HEK293T (cell line): ENCODE measurements at regions not wholly inside any gene's neighbourhood (a gene's known extent, or its start where the extent isn't known, plus 50 kb on each side); places are given as distances from the start of the nearest gene placed in this dataset.
"Not testable (repeated sequence)": the region's sequence is repeated elsewhere in the genome, so short reads cannot be mapped to it uniquely, and the experiment has no call there.

Experiments
- CTCF ChIA-PET: fragments of 350-600 bp; formaldehyde crosslinking; extraction: SDS; loops from one replicate; lab custom pipeline; 2021; ENCODE audit warnings: antibody characterized with exemption, inconsistent platforms; lab: Yijun Ruan, JAX
- POLR2A ChIA-PET: fragments of 350-600 bp; formaldehyde crosslinking; extraction: SDS; loops from one replicate; lab custom pipeline; 2020; ENCODE audit warnings: antibody characterized with exemption, inconsistent platforms; lab: Yijun Ruan, JAX
- DNase-seq: peaks from one replicate; pipeline ENCODE4 v3.0.0; 2012; ENCODE audit warnings: mixed read lengths; ENCODE audit errors: extremely low spot score
- ARNT ChIP-seq: fragments of 450-650 bp; IDR thresholded peaks from 2 replicates; pipeline ENCODE4 v1.6.1; 2017; ENCODE audit warnings: mild to moderate bottlenecking
- BHLHE40 ChIP-seq: fragments of 450-650 bp; IDR thresholded peaks from 2 replicates; pipeline ENCODE4 v1.6.1; 2016; ENCODE audit warnings: mild to moderate bottlenecking, moderate library complexity, borderline replicate concordance
- CTBP1 ChIP-seq: fragments of 450-650 bp; IDR thresholded peaks from 2 replicates; pipeline ENCODE4 v1.6.1; 2016; ENCODE audit warnings: borderline replicate concordance
- ELF4 ChIP-seq: fragments of 450-650 bp; IDR thresholded peaks from 2 replicates; pipeline ENCODE4 v1.6.1; 2017; ENCODE audit warnings: antibody characterized with exemption
- FOXA1 ChIP-seq: fragments of 450-650 bp; IDR thresholded peaks from 2 replicates; pipeline ENCODE4 v1.6.1; 2016; ENCODE audit warnings: mild to moderate bottlenecking
- FOXK2 ChIP-seq: fragments of 450-650 bp; IDR thresholded peaks from 2 replicates; pipeline ENCODE4 v1.6.1; 2016; ENCODE audit warnings: mild to moderate bottlenecking
- FOXM1 ChIP-seq: fragments of 450-650 bp; IDR thresholded peaks from 2 replicates; pipeline ENCODE4 v1.6.1; 2017; ENCODE audit warnings: mild to moderate bottlenecking, borderline replicate concordance
- HDGF ChIP-seq: fragments of 450-650 bp; IDR thresholded peaks from 2 replicates; pipeline ENCODE4 v1.6.1; 2017; ENCODE audit warnings: antibody characterized with exemption, borderline replicate concordance
- L3MBTL2 ChIP-seq: fragments of 450-650 bp; conservative IDR thresholded peaks from 2 replicates; pipeline ENCODE4 v1.6.1; 2016; ENCODE audit warnings: mild to moderate bottlenecking
- LEF1 ChIP-seq: fragments of 450-650 bp; IDR thresholded peaks from 2 replicates; pipeline ENCODE4 v1.6.1; 2017; ENCODE audit warnings: mild to moderate bottlenecking, borderline replicate concordance
- NFRKB ChIP-seq: fragments of 450-650 bp; IDR thresholded peaks from 2 replicates; pipeline ENCODE4 v1.6.1; 2016; ENCODE audit warnings: mild to moderate bottlenecking, moderate library complexity
- PKNOX1 ChIP-seq: fragments of 450-650 bp; IDR thresholded peaks from 2 replicates; pipeline ENCODE4 v1.6.1; 2016
- SP1 ChIP-seq: fragments of 450-650 bp; IDR thresholded peaks from 2 replicates; pipeline ENCODE4 v1.6.1; 2017
- SUZ12 ChIP-seq: fragments of 450-650 bp; IDR thresholded peaks from 2 replicates; pipeline ENCODE4 v1.6.1; 2016; ENCODE audit warnings: mild to moderate bottlenecking
- TARDBP ChIP-seq: fragments of 450-650 bp; IDR thresholded peaks from 2 replicates; pipeline ENCODE4 v1.6.1; 2016
- ZNF384 ChIP-seq: fragments of 450-650 bp; IDR thresholded peaks from 2 replicates; pipeline ENCODE4 v1.6.1; 2016

DNA sequence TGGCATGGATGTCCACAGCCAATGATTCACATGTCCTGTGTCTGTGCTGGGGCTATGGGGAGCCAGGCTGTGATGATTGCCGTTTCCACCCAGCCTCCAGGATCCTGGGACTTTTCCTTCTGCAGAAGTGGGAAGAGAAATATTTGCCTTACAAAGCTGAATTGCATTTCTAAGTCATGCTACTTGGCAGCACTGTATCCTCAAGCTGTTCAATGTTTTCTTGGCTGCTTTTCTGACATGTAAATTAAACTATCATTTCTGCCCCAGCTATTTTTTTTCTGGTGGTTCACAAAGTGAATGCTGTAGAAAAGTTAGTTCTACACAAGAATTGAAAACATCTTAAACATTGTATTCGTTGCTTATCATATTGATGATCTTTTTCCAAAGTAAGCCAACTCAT, 51.9 kb upstream of the TCERG1L start:
- POLR2A ChIA-PET = no interaction called here
- TF ChIP-seq PKNOX1 (no peak), LEF1 (no peak), ELF4 (no peak), ZNF384 (no peak), FOXK2 (no peak), L3MBTL2 (no peak), FOXM1 (no peak), CTBP1 (no peak), BHLHE40 (no peak), TARDBP (no peak), SUZ12 (no peak), ARNT (no peak), FOXA1 (no peak), HDGF (no peak), NFRKB (no peak), SP1 (no peak)
- DNase-seq = no peak
- CTCF ChIA-PET = no interaction called here

DNA sequence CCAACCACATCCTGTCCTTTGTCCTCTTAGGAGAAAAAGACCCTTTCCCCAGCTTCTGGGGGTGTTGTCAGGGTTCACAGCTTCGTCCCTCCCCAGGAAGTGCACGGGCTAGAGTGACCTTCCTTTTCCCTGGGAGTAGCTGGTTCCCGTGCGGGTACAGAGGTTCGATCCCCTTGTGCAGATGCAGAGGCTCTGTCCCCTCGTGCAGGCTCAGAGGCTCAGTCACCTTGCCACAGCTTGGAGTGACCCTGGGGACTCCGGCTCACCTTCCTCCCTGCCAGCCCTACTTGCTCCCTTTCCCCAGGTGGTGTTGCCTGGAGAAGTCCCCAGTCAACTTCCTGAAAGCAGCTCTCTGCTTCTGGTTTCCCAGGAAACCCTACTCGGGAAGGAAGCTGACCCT, 60.0 kb upstream of the TCERG1L start:
- TF ChIP-seq BHLHE40 = no peak
- no peak for TF ChIP-seq ARNT
- DNase-seq = no peak
- POLR2A ChIA-PET = no interaction called here

DNA sequence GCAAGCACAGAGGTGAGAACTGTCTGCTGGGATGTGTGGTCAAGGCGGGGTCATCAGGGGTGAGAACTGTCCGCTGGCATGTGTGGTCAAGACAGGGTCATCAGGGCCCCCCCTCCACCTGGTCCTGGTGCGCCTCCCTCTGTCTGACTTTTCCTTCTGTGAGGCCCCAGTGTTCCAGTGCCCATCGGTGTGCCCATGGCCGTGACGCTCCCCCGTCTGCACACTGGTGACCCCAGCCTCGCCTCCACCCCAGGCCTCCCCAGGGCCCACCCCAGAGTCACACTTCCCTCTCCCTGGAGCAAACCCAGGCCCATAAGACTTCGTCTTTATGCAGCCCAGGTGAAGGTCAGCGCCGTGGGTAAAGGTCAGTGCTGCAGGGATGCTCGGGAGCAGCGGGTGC, 70.1 kb upstream of the TCERG1L start:
- TF ChIP-seq TARDBP = no peak
- no peak for TF ChIP-seq HDGF
- TF ChIP-seq NFRKB = no peak
- no peak for TF ChIP-seq CTBP1
- TF ChIP-seq PKNOX1 = no peak
- TF ChIP-seq FOXA1 = no peak
- no peak for TF ChIP-seq SP1
- no peak for TF ChIP-seq LEF1
- TF ChIP-seq L3MBTL2 = no peak
- no peak for TF ChIP-seq ELF4
- no peak for TF ChIP-seq BHLHE40
- TF ChIP-seq ARNT = no peak
- no peak for TF ChIP-seq SUZ12
- no peak for TF ChIP-seq FOXK2
- TF ChIP-seq ZNF384 = no peak
- TF ChIP-seq FOXM1 = no peak
- ChIA-PET POLR2A (no interaction called here), CTCF (no interaction called here)
- DNase-seq = no peak

More for the DNA sequence above, 60.0 kb upstream of the TCERG1L start:
- CTCF ChIA-PET = interaction anchor here (0.6 kb wide), 1 partner anchor 175 kb away, joined by 4 read pairs; no protein-coding TSS in a partner anchor

DNA sequence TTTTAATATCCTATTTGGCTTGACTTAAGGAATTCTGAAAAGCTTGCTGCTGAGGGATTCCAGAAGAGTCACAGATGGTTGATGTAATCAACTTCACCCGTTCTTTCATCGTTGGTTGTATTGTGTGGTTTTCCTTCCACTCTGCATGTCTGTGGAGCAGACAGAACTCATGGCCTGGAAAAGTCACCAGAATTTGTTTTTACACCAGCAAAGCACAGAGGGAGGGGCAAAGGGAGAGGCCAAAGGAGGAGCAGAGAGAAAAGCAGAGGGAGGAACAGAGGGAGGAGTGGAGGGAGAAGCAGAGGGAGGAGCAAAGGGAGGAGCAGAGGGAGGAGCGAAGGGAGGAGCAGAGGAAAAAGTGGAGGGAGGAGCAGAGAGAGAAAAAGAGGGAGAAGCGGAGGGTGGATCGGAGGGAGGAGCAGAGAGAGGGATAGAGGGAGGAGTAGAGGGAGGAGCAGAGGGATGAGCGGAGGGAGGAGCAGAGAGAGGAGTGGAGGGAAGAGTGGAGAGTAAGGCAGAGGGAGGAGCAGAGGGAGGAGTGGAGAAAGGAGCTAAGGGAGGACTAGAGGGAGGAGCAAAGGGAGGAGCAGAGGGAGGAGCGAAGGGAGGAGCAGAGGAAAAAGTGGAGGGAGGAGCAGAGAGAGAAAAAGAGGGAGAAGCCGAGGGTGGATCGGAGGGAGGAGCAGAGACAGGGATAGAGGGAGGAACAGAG, 73.8 kb upstream of the TCERG1L start:
- DNase-seq, CTCF ChIA-PET, POLR2A ChIA-PET: not testable (repeated sequence)

DNA sequence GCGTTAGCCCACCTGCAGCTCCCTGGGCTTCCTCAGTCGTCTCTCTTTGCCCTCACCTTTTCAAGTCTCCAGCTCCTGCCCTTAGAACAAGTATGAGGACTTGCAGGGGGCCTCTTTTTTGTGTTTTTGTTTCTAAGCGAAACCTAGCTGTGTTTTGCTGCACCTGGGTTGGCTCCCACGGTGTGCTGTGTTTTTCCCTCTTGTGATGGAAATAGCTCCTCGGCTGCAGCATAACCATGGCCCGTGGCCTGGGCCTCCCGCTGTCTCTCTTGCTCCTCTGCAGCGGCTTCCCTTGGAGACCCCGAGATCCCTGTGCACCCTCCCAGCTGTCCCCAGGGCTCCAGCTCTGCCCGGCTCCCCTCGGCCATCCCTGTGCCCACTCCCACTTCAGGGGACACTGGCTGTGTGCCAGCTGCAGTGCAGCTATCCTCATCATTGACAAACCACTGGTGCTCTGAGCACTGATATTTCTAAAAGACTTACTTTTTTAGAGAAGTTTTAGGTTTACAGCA, 75.6 kb upstream of the TCERG1L start:
- ChIA-PET CTCF (no interaction called here), POLR2A (no interaction called here)
- DNase-seq = no peak
- no peak for TF ChIP-seq CTBP1
- no peak for TF ChIP-seq SUZ12
- no peak for TF ChIP-seq FOXA1
- TF ChIP-seq FOXM1 = no peak
- TF ChIP-seq ARNT = no peak
- TF ChIP-seq HDGF = no peak
- no peak for TF ChIP-seq L3MBTL2
- no peak for TF ChIP-seq TARDBP
- no peak for TF ChIP-seq ZNF384

- POLR2A ChIA-PET = no interaction called here
- CTCF ChIA-PET = no interaction called here
- TF ChIP-seq FOXK2 = no peak
- TF ChIP-seq HDGF = no peak
- TF ChIP-seq PKNOX1 = no peak
- no peak for TF ChIP-seq FOXA1
- no peak for TF ChIP-seq ZNF384
- TF ChIP-seq NFRKB = no peak
- no peak for TF ChIP-seq L3MBTL2
- TF ChIP-seq SP1 = no peak
- no peak for TF ChIP-seq CTBP1
- no peak for TF ChIP-seq BHLHE40
- TF ChIP-seq ELF4 = no peak
- no peak for TF ChIP-seq SUZ12
- no peak for TF ChIP-seq FOXM1
- no peak for DNase-seq
These were observed 80.4 kb upstream of the TCERG1L start for GRCh38 chr10:131391936-131392335.
